Chondrocyte (in vitro differentiated cells): ENCODE measurements at regions not wholly inside any gene's neighbourhood (a gene's known extent, or its start where the extent isn't known, plus 50 kb on each side); places are given as distances from the start of the nearest gene placed in this dataset.

ENCODE experiments used
- DNase-seq: peaks from one replicate; pipeline ENCODE4 v3.0.0; 2021; ENCODE audit warnings: mixed read lengths, low spot score
- H3K27ac Mint-ChIP-seq: one replicate; pipeline ENCODE4 v1.8.0; 2021; ENCODE audit warnings: mild to moderate bottlenecking, moderate library complexity, mixed read lengths; ENCODE audit not compliant: unreplicated experiment
- H3K27me3 Mint-ChIP-seq: 2 replicates; pipeline ENCODE4 v1.8.0; 2021; ENCODE audit warnings: low read depth, mixed read lengths
- H3K36me3 Mint-ChIP-seq: 2 replicates; pipeline ENCODE4 v1.8.0; 2021; ENCODE audit warnings: low read depth, mixed read lengths
- H3K4me1 Mint-ChIP-seq: 2 replicates; pipeline ENCODE4 v1.8.0; 2021; ENCODE audit warnings: low read depth, mild to moderate bottlenecking, mixed read lengths
- H3K4me3 Mint-ChIP-seq: one replicate; pipeline ENCODE4 v1.8.0; 2021; ENCODE audit warnings: mild to moderate bottlenecking, moderate library complexity, mixed read lengths; ENCODE audit not compliant: unreplicated experiment
- H3K9me3 Mint-ChIP-seq: 2 replicates; pipeline ENCODE4 v1.8.0; 2021; ENCODE audit warnings: low read depth, mixed read lengths
- CTCF ChIP-seq: fragments of 200-600 bp; sonication (generic); IDR thresholded peaks from 2 replicates; pipeline ENCODE4 v1.5.0; 2021; ENCODE audit warnings: antibody characterized with exemption, mild to moderate bottlenecking, moderate library complexity

- Mint-ChIP-seq H3K27me3 (no peaks in the 10 kb centered on the region), H3K9me3 (peaks cover 7% of the 10 kb centered on the region), H3K4me3 (no peak overlapping the region), H3K4me1 (peaks cover 21% of the 10 kb centered on the region), H3K36me3 (no peaks in the 10 kb centered on the region), H3K27ac (no peak overlapping the region)
- TF ChIP-seq CTCF: no peak
- DNase-seq: no peak
Observed at GRCh38 chr6:112457886-112458285, 110.8 kb downstream of the RFPL4B start.

GRCh38 chr6:112459758-112460304 lies 112.7 kb downstream of the RFPL4B start:
- TF ChIP-seq CTCF: no peak
- DNase-seq: no peak
- H3K27me3 Mint-ChIP-seq: no peaks in the 10 kb centered on the region

GRCh38 chr6:112464901-112465665 lies 118.0 kb downstream of the RFPL4B start:
- DNase-seq: no peak
- Mint-ChIP-seq H3K4me3 (no peak overlapping the region), H3K4me1 (peaks cover 43% of the 10 kb centered on the region), H3K36me3 (no peaks in the 10 kb centered on the region), H3K9me3 (no peaks in the 10 kb centered on the region), H3K27me3 (no peaks in the 10 kb centered on the region), H3K27ac (no peak overlapping the region)
- TF ChIP-seq CTCF: no peak

More at GRCh38 chr6:112459758-112460304, 112.7 kb downstream of the RFPL4B start:
- H3K4me1 Mint-ChIP-seq: peaks cover 21% of the 10 kb centered on the region
- H3K27ac Mint-ChIP-seq: no peak overlapping the region
- no peak overlapping the region for H3K4me3 Mint-ChIP-seq
- H3K9me3 Mint-ChIP-seq: peaks cover 7% of the 10 kb centered on the region
- no peaks in the 10 kb centered on the region for H3K36me3 Mint-ChIP-seq

GRCh38 chr6:112466373-112467151 lies 119.4 kb downstream of the RFPL4B start:
- no peak for TF ChIP-seq CTCF
- Mint-ChIP-seq H3K27me3 (no peaks in the 10 kb centered on the region), H3K9me3 (peaks cover 3% of the 10 kb centered on the region), H3K36me3 (no peaks in the 10 kb centered on the region), H3K4me3 (no peak overlapping the region), H3K4me1 (peaks cover 42% of the 10 kb centered on the region), H3K27ac (peak overlapping the region; percentile 87)
- no peak for DNase-seq

GRCh38 chr6:112468359-112468758 lies 121.2 kb downstream of the RFPL4B start:
- Mint-ChIP-seq H3K27me3 (no peaks in the 10 kb centered on the region), H3K9me3 (peaks cover 3% of the 10 kb centered on the region), H3K27ac (peak overlapping the region; percentile 41), H3K4me1 (peaks cover 40% of the 10 kb centered on the region), H3K4me3 (peak overlapping the region; percentile 9), H3K36me3 (no peaks in the 10 kb centered on the region)
- DNase-seq: no peak
- no peak for TF ChIP-seq CTCF
